IMR-90 (cell line): ENCODE measurements at regions not wholly inside any gene's neighbourhood (a gene's known extent, or its start where the extent isn't known, plus 50 kb on each side); places are given as distances from the start of the nearest gene placed in this dataset.

Experiments
- ATAC-seq: fragments of 200-7000 bp; cut with Tn5 transposase; 2 replicates; pipeline ENCODE4 v1.9.1; 2020; ENCODE audit warnings: low read depth, mild to moderate bottlenecking, moderate library complexity
- BruUV-seq: library from RNA; stranded (reverse); fragments of 400-500 nt; replicated peaks from 2 replicates; lab custom pipeline; 2021; lab: Mats Ljungman, UMichigan
- CTCF ChIA-PET: fragments of 300-600 bp; formaldehyde crosslinking; extraction: SDS; loops from one replicate; lab custom pipeline; 2021; ENCODE audit warnings: antibody characterized with exemption; lab: Yijun Ruan, JAX
- POLR2A ChIA-PET: fragments of 300-600 bp; sonication (Branson Sonifier 250); formaldehyde crosslinking; loops from one replicate; lab custom pipeline; 2022; ENCODE audit warnings: antibody characterized with exemption; ENCODE audit not compliant: unreplicated experiment; lab: Charles Lee
- DNase-seq: peaks from one replicate; pipeline ENCODE4 v3.0.0; 2013
- H2AFZ ChIP-seq: replicated peaks from 2 replicates; pipeline ENCODE3; 2013; ENCODE audit warnings: low read length, mild to moderate bottlenecking; ENCODE audit not compliant: poor library complexity
- H2AK5ac ChIP-seq: 2 replicates; pipeline ENCODE4 v1.6.1; 2013; ENCODE audit warnings: low read depth, low read length, inconsistent platforms
- H2AK9ac ChIP-seq: replicated peaks from 2 replicates; pipeline ENCODE3; 2013; ENCODE audit warnings: mild to moderate bottlenecking, low read depth, low read length, moderate library complexity; ENCODE audit not compliant: poor library complexity
- H2BK120ac ChIP-seq: 2 replicates; pipeline ENCODE4 v1.6.1; 2013; ENCODE audit warnings: low read depth, low read length, inconsistent platforms
- H2BK15ac ChIP-seq: 3 replicates; pipeline ENCODE4 v1.6.1; 2013; ENCODE audit warnings: low read depth, low read length, inconsistent platforms
- H2BK20ac ChIP-seq: 2 replicates; pipeline ENCODE4 v1.6.1; 2013; ENCODE audit warnings: low read depth, mild to moderate bottlenecking, inconsistent platforms, low read length, moderate library complexity
- H2BK5ac ChIP-seq: 2 replicates; pipeline ENCODE4 v1.6.1; 2013; ENCODE audit warnings: mild to moderate bottlenecking, low read depth, low read length, inconsistent platforms; ENCODE audit not compliant: poor library complexity, severe bottlenecking
- H3K14ac ChIP-seq: replicated peaks from 2 replicates; pipeline ENCODE4 v1.6.1; 2013; ENCODE audit warnings: low read depth, low read length, inconsistent platforms
- H3K18ac ChIP-seq: 2 replicates; pipeline ENCODE4 v1.6.1; 2013; ENCODE audit warnings: low read depth, low read length, control low read depth
- H3K23ac ChIP-seq: 2 replicates; pipeline ENCODE4 v1.6.1; 2013; ENCODE audit warnings: low read depth, low read length, inconsistent platforms
- H3K27ac ChIP-seq: 2 replicates; pipeline ENCODE4 v1.5.1; 2013; ENCODE audit warnings: mild to moderate bottlenecking, control low read depth, low read length; ENCODE audit not compliant: insufficient read depth
- H3K27me3 ChIP-seq: 2 replicates; pipeline ENCODE4 v1.6.1; 2013; ENCODE audit warnings: low read length; ENCODE audit not compliant: control insufficient read depth, insufficient read depth
- H3K36me3 ChIP-seq: 2 replicates; pipeline ENCODE4 v1.6.1; 2013; ENCODE audit warnings: low read length, mixed read lengths; ENCODE audit not compliant: control insufficient read depth, insufficient read depth
- H3K4ac ChIP-seq: 2 replicates; pipeline ENCODE4 v1.6.1; 2013; ENCODE audit warnings: low read depth, low read length, inconsistent platforms
- H3K4me1 ChIP-seq: 2 replicates; pipeline ENCODE4 v1.6.1; 2013; ENCODE audit warnings: low read length, mixed read lengths; ENCODE audit not compliant: control insufficient read depth, insufficient read depth
- H3K4me2 ChIP-seq: 2 replicates; pipeline ENCODE4 v1.6.1; 2013; ENCODE audit warnings: low read depth, mild to moderate bottlenecking, control low read depth, low read length, moderate library complexity
- H3K4me3 ChIP-seq: 2 replicates; pipeline ENCODE4 v1.5.1; 2013; ENCODE audit warnings: low read depth, mild to moderate bottlenecking, control low read depth, low read length, moderate library complexity; ENCODE audit not compliant: insufficient read depth
- H3K56ac ChIP-seq: 2 replicates; pipeline ENCODE4 v1.6.1; 2013; ENCODE audit warnings: low read length, inconsistent platforms; ENCODE audit not compliant: insufficient read depth; ENCODE audit errors: extremely low read depth
- H3K79me1 ChIP-seq, 2 experiments: 2 replicates each; pipeline ENCODE4 v1.6.1; 2013; ENCODE audit warnings: low read length in 2 of 2, inconsistent platforms in 1 of 2, low read depth in 1 of 2
- H3K9ac ChIP-seq: 2 replicates; pipeline ENCODE4 v1.6.1; 2013; ENCODE audit warnings: low read depth, low read length, control low read depth
- H3K9me1 ChIP-seq: 2 replicates; pipeline ENCODE4 v1.6.1; 2013; ENCODE audit warnings: low read length, inconsistent platforms; ENCODE audit not compliant: insufficient read depth
- H3K9me3 ChIP-seq: 2 replicates; pipeline ENCODE4 v1.6.1; 2013; ENCODE audit warnings: low read length; ENCODE audit not compliant: control insufficient read depth, insufficient read depth
- H4K20me1 ChIP-seq: 2 replicates; pipeline ENCODE4 v1.6.1; 2013; ENCODE audit warnings: low read length, inconsistent platforms; ENCODE audit not compliant: insufficient read depth
- H4K5ac ChIP-seq: 2 replicates; pipeline ENCODE4 v1.6.1; 2013; ENCODE audit warnings: mild to moderate bottlenecking, low read depth, low read length, control low read depth
- H4K8ac ChIP-seq, 2 experiments: 2 replicates each; pipeline ENCODE4 v1.6.1; 2013; ENCODE audit warnings: low read depth in 2 of 2, low read length in 2 of 2, control low read depth in 1 of 2, inconsistent platforms in 1 of 2
- H4K91ac ChIP-seq: 2 replicates; pipeline ENCODE4 v1.6.1; 2013; ENCODE audit warnings: low read depth, low read length, inconsistent platforms; ENCODE audit not compliant: insufficient read depth
- CHD1 ChIP-seq: IDR thresholded peaks from 2 replicates; pipeline ENCODE4 v1.6.1; 2012; ENCODE audit warnings: low read depth, low read length, improper control_type of control experiment
- MAZ ChIP-seq: IDR thresholded peaks from 2 replicates; pipeline ENCODE4 v1.6.1; 2012; ENCODE audit warnings: low read depth, mild to moderate bottlenecking, low read length, improper control_type of control experiment, moderate library complexity, borderline replicate concordance
- MXI1 ChIP-seq: IDR thresholded peaks from 2 replicates; pipeline ENCODE4 v1.6.1; 2012; ENCODE audit warnings: low read depth, mild to moderate bottlenecking, low read length, moderate library complexity, borderline replicate concordance
- USF2 ChIP-seq: fragments of 150-350 bp; IDR thresholded peaks from 2 replicates; pipeline ENCODE4 v1.6.1; 2017; ENCODE audit warnings: mild to moderate bottlenecking, antibody characterized with exemption, low read length, low read depth
- WGBS, 2 experiments: methylation state at CpG; one replicate each; pipeline versions ENCODE4 v1.1.5 to v1.1.7; 2013; ENCODE audit warnings: missing lambda C conversion rate in 2 of 2; ENCODE audit not compliant: insufficient read length in 1 of 2; ENCODE audit errors: extremely low coverage in 2 of 2; 5-methylcytosine and 5-hydroxymethylcytosine counted together
- dilution Hi-C: fragments of 300-500 bp; cut with HindIII; formaldehyde crosslinking; loops from one replicate; pipeline ENCODE4 v1.14.3; 2018; ENCODE audit warnings: low sequenced_read_pairs; ENCODE audit not compliant: unreplicated experiment
- in situ Hi-C: fragments of 300-500 bp; cut with MboI; formaldehyde crosslinking; loops from 3 replicates; pipeline ENCODE4 v1.14.3; 2019; ENCODE audit warnings: low sequenced_read_pairs, inconsistent platforms, mixed read lengths
- intact Hi-C: fragments of 100-400 bp; cut with micrococcal nuclease; formaldehyde crosslinking; loops from 2 replicates; pipeline ENCODE4 v1.10.0; 2022

DNA sequence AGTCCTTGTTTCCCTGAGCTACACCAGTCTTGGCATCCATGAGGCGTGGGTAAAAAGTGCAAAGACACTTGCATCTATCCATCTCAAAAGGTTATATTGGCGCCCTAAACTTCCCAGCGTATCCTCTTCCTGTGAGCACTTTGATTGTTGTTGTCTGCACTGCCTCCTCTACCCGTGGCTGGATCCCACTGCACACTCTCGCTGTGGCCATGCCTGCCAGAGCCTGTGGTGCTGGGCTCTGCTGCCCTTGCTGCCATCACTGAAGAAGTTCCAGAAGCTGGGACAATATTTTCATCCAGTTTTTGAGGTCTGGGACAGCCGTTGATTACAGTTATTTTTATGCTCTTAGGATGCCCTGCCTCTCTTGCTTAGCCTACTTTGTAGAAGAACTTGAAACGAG, 85.3 kb upstream of the PCGF5 start:
- Histone ChIP-seq H2BK120ac (no peak overlapping the region), H2AFZ (no peak overlapping the region), H2BK15ac (no peak overlapping the region), H3K9me1 (no peaks in the 10 kb centered on the region), H3K4me3 (no peak overlapping the region), H3K4me2 (no peak overlapping the region), H2BK5ac (no peak overlapping the region), H4K91ac (no peak overlapping the region), H3K56ac (no peak overlapping the region), H4K8ac (no peak overlapping the region), H3K9ac (no peak overlapping the region), H3K9me3 (no peaks in the 10 kb centered on the region), H2BK20ac (no peak overlapping the region), H3K27me3 (peaks cover 5% of the 10 kb centered on the region), H3K4me1 (no peaks in the 10 kb centered on the region), H2AK5ac (no peak overlapping the region), H3K23ac (no peak overlapping the region), H3K27ac (no peak overlapping the region), H3K14ac (no peak overlapping the region), H3K36me3 (no peaks in the 10 kb centered on the region), H4K5ac (no peak overlapping the region), H2AK9ac (no peak overlapping the region), H3K79me1 (no peaks in the 10 kb centered on the region), H4K20me1 (no peaks in the 10 kb centered on the region), H3K4ac (no peak overlapping the region), H3K18ac (no peak overlapping the region)
- ChIA-PET POLR2A (no interaction called here), CTCF (no interaction called here)
- no TSS peak for BruUV-seq
- intact Hi-C loops = no loop called here
- no peak for ATAC-seq
- WGBS, 2 experiments = 52% methylated on average over 3 of the region's 7 CpGs; no CpG with 5 or more reads in 1 of the 2 experiments
- in situ Hi-C loops = no loop called here
- no peak for DNase-seq
- dilution Hi-C loops = no loop called here
- TF ChIP-seq MXI1 (no peak), CHD1 (no peak), MAZ (no peak), USF2 (no peak)
